ENCODE measurements at regions not wholly inside any gene's neighbourhood (a gene's known extent, or its start where the extent isn't known, plus 50 kb on each side); places are given as distances from the start of the nearest gene placed in this dataset.

DNA sequence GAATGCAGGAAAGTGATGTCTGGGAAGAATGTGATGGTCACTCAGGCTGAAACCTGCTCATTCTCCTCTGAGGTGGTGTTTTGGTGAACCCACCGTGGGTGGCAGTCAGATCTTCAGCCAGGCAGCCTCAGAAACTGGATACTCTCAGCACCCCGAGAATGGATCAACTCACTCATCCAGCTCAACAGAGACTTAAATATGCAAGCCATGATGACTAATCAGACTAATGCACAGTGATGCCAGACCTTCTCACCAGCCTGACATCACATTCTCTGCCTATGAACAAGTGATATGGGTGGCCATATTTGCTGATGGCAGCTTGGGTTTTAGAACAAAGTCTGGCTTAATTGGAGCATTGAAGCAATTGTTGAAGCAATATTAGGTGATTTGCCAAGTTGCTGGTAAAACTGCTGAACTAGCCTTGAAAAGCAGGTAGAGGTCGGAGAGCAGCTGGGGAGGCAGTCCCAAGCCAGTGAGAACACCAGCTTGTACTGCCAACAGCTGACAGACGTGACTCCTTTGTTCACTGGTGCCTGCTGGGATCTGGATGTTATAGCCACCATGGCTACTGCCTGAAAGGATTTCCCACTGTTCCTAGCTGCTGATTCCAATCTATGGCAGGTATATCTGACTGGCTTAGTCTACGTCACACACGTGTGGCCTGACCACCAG, 608.1 kb downstream of the MID1IP1 start:
- H3K4me3 ChIP-seq (replicated peaks in 1 of 2; ENCODE audit: low read depth in 2 of 2, low read length in 2 of 2): no peak overlapping the region
- no peak for TF ChIP-seq CTCF (IDR thresholded peaks at IDR 0.05; ENCODE audit: low read depth, low read length)
- peak in 1 of 2 donors; percentile 0 for DNase-seq (ENCODE audit: low read depth in 2 of 2)

GRCh38 chrX:39414290-39414854, 613.1 kb downstream of the MID1IP1 start:
- DNase-seq (ENCODE audit: low read depth in 2 of 2): no peak

GRCh38 chrX:39416547-39417260, 615.4 kb downstream of the MID1IP1 start:
- no peak overlapping the region for H3K4me3 ChIP-seq (replicated peaks in 1 of 2; ENCODE audit: low read depth in 2 of 2, low read length in 2 of 2)
- DNase-seq (ENCODE audit: low read depth in 2 of 2): no peak
- TF ChIP-seq CTCF (IDR thresholded peaks at IDR 0.05; ENCODE audit: low read depth, low read length): no peak

More at GRCh38 chrX:39414290-39414854, 613.1 kb downstream of the MID1IP1 start:
- H3K4me3 ChIP-seq (replicated peaks in 1 of 2; ENCODE audit: low read depth in 2 of 2, low read length in 2 of 2): no peak overlapping the region
- no peak for TF ChIP-seq CTCF (IDR thresholded peaks at IDR 0.05; ENCODE audit: low read depth, low read length)

DNA sequence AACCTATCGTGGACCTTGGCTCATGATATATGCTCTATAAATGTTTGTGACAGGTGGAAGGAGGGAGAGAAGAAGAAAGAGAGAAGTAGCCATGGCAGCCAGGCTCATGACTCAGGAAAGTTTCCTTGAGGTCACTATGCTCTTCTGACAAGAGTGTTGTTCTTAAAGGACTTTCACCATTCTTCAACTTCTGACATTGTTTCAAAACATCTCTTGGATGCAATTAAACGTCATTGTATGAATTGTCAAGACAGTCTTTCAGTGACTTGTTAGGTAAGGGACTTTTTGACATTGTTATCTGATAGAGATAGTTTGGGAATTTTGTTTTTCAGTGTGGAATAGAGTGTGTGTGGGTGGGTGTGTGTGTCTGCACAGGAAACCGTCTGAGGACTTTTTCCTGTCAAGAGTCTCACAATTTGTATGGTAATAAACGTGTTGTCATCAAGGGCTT, 617.0 kb downstream of the MID1IP1 start:
- peak in 1 of 2 donors; percentile 12 for DNase-seq (ENCODE audit: low read depth in 2 of 2)

DNA sequence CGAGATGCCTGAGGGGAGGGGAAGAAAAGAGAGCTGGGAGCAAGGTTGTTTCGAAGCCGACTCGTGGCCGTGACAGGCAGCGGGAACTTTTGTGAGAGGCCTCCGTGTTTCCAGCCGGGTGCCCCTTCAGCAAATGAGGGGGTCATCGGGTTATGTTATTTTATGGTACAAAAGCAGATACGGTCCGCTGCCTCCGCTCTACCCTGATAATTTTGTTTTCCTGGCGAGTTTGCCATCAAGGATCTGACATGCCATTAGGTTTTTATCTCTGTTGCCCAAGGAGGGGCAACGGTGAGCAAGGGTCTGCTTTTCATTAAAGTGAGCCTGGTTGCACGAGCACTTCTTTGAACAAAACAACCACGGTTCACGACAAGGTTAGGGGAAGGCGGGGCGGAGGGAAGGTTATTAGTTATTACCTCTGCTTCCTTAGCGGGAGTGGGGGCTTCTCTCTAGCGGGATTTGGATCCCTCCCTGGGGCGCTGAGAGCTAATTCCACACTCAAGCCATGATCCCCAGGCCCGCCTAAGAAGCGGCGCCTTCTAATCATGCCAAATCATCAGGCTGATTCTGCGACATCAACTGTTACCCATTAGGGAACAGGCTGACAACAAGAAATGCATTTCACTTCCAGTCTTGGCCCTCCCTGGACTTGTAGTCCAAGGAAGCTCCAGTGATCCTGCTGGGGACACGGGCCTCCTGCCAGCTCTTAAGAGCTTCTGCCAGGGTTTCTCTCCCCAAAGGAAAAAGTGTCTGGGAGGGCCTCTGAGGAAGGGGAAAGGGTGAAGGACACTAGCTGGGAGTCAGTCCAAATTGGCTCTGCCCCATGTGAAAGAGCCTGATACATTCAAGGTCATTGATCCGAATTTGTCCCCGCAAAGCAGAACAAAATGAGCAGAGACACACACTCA, 617.7 kb downstream of the MID1IP1 start:
- TF ChIP-seq CTCF (IDR thresholded peaks at IDR 0.05; ENCODE audit: low read depth, low read length): no peak

More for the DNA sequence above, 617.0 kb downstream of the MID1IP1 start:
- no peak overlapping the region for H3K4me3 ChIP-seq (replicated peaks in 1 of 2; ENCODE audit: low read depth in 2 of 2, low read length in 2 of 2)
- no peak for TF ChIP-seq CTCF (IDR thresholded peaks at IDR 0.05; ENCODE audit: low read depth, low read length)

DNA sequence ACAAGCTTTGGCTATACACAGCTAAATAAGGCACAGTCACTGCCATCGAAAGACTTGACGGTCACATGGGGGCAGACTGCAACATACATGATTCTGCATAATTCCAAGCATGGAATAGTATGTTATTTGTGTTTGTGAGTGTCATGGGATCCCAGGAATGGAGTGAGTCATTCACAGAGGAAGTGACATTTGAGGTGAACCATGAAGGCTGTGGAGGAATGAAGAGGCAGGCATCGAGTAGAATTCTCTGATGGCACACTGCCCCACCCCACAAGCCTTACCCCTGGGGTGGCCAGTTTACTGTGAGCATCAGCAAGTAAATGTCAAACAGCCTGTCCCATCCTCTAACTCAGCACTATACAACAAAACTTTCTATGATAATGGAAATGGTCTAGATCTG, 619.7 kb downstream of the MID1IP1 start:
- TF ChIP-seq CTCF (IDR thresholded peaks at IDR 0.05; ENCODE audit: low read depth, low read length): no peak
- no peak overlapping the region for H3K4me3 ChIP-seq (replicated peaks in 1 of 2; ENCODE audit: low read depth in 2 of 2, low read length in 2 of 2)
- DNase-seq (ENCODE audit: low read depth in 2 of 2): no peak

More for the DNA sequence above, 617.7 kb downstream of the MID1IP1 start:
- peak in 1 of 2 donors; percentile 7 for DNase-seq (ENCODE audit: low read depth in 2 of 2)
- H3K4me3 ChIP-seq (replicated peaks in 1 of 2; ENCODE audit: low read depth in 2 of 2, low read length in 2 of 2): no peak overlapping the region

Data from cardiac fibroblast (primary cell).